WTC11 (cell line): ENCODE measurements at regions not wholly inside any gene's neighbourhood (a gene's known extent, or its start where the extent isn't known, plus 50 kb on each side); places are given as distances from the start of the nearest gene placed in this dataset.

Experiments
- ATAC-seq: fragments of 200-7000 bp; cut with Tn5 transposase; 2 replicates; pipeline ENCODE4 v1.10.0; 2021; ENCODE audit warnings: mild to moderate bottlenecking, moderate library complexity
- CTCF ChIA-PET: fragments of 300-600 bp; sonication (Branson Sonifier 250); formaldehyde crosslinking; loops from one replicate; lab custom pipeline; 2021; ENCODE audit warnings: antibody characterized with exemption; lab: Charles Lee
- POLR2A ChIA-PET: fragments of 350-600 bp; sonication (Branson Sonifier 250); formaldehyde crosslinking; loops from one replicate; lab custom pipeline; 2021; ENCODE audit warnings: antibody characterized with exemption; lab: Charles Lee
- DNase-seq: peaks from one replicate; pipeline ENCODE4 v3.0.0; 2021; ENCODE audit warnings: low spot score
- H3K27ac Mint-ChIP-seq: 2 replicates; pipeline ENCODE4 v1.8.0; 2021; ENCODE audit warnings: mixed read lengths
- H3K27me3 Mint-ChIP-seq: 2 replicates; pipeline ENCODE4 v1.8.0; 2021; ENCODE audit warnings: low read depth, mild to moderate bottlenecking, moderate library complexity, mixed read lengths
- H3K36me3 Mint-ChIP-seq: 2 replicates; pipeline ENCODE4 v1.8.0; 2021; ENCODE audit warnings: mixed read lengths
- H3K4me1 Mint-ChIP-seq: 2 replicates; pipeline ENCODE4 v1.8.0; 2022; ENCODE audit warnings: mixed read lengths
- H3K4me3 Mint-ChIP-seq: 2 replicates; pipeline ENCODE4 v1.8.0; 2021; ENCODE audit warnings: mild to moderate bottlenecking, moderate library complexity, mixed read lengths
- H3K9me3 Mint-ChIP-seq: 2 replicates; pipeline ENCODE4 v1.8.0; 2021; ENCODE audit warnings: mixed read lengths
- ATF1 ChIP-seq: sonication (generic); formaldehyde crosslinking; IDR thresholded peaks from 2 replicates; pipeline ENCODE4 v1.8.1; 2023; ENCODE audit warnings: mild to moderate bottlenecking, moderate library complexity, missing genetic modification reagents
- ELF4 ChIP-seq: sonication (generic); formaldehyde crosslinking; IDR thresholded peaks from 2 replicates; pipeline ENCODE4 v1.8.1; 2022; ENCODE audit warnings: low read depth, mild to moderate bottlenecking, moderate library complexity, missing genetic modification reagents
- EMX1 ChIP-seq: fragments of 250-450 bp; sonication (Bioruptor Pico); IDR thresholded peaks from 2 replicates; pipeline ENCODE4 v1.8.0; 2021; ENCODE audit warnings: mild to moderate bottlenecking
- FOXJ3 ChIP-seq: sonication (generic); formaldehyde crosslinking; IDR thresholded peaks from 2 replicates; pipeline ENCODE4 v1.9.0; 2021; ENCODE audit warnings: missing genetic modification reagents, mild to moderate bottlenecking, borderline replicate concordance
- GTF2I ChIP-seq: fragments of 250-450 bp; sonication (Bioruptor Pico); conservative IDR thresholded peaks from 2 replicates; pipeline ENCODE4 v1.4.0; 2021; ENCODE audit warnings: mild to moderate bottlenecking
- HMGA2 ChIP-seq: fragments of 250-450 bp; sonication (Bioruptor Pico); IDR thresholded peaks from 2 replicates; pipeline ENCODE4 v1.4.0; 2021; ENCODE audit warnings: mild to moderate bottlenecking, moderate library complexity
- KAT7 ChIP-seq: sonication (generic); formaldehyde crosslinking; IDR thresholded peaks from 2 replicates; pipeline ENCODE4 v1.8.1; 2023; ENCODE audit warnings: missing genetic modification reagents, mild to moderate bottlenecking, borderline replicate concordance
- MXD4 ChIP-seq: fragments of 250-450 bp; sonication (Bioruptor Pico); IDR thresholded peaks from 2 replicates; pipeline ENCODE4 v1.8.0; 2021; ENCODE audit warnings: mild to moderate bottlenecking, moderate library complexity, borderline replicate concordance
- NFYB ChIP-seq: sonication (generic); formaldehyde crosslinking; conservative IDR thresholded peaks from 2 replicates; pipeline ENCODE4 v1.8.0; 2022; ENCODE audit warnings: low read depth, missing genetic modification reagents
- PRRX2 ChIP-seq: fragments of 250-450 bp; sonication (Bioruptor Pico); IDR thresholded peaks from 2 replicates; pipeline ENCODE4 v1.8.0; 2021; ENCODE audit warnings: mild to moderate bottlenecking
- RORB ChIP-seq: fragments of 250-450 bp; sonication (Bioruptor Pico); IDR thresholded peaks from 2 replicates; pipeline ENCODE4 v1.9.0; 2021; ENCODE audit warnings: mild to moderate bottlenecking
- SMAD3 ChIP-seq: sonication (generic); formaldehyde crosslinking; IDR thresholded peaks from 2 replicates; pipeline ENCODE4 v1.8.0; 2022; ENCODE audit warnings: missing genetic modification reagents, mild to moderate bottlenecking, borderline replicate concordance
- SOX15 ChIP-seq: fragments of 250-450 bp; sonication (Bioruptor Pico); IDR thresholded peaks from 2 replicates; pipeline ENCODE4 v1.9.0; 2021; ENCODE audit warnings: mild to moderate bottlenecking
- SP1 ChIP-seq: sonication (generic); formaldehyde crosslinking; conservative IDR thresholded peaks from 2 replicates; pipeline ENCODE4 v1.8.1; 2022; ENCODE audit warnings: missing genetic modification reagents
- TCF7 ChIP-seq: sonication (generic); formaldehyde crosslinking; IDR thresholded peaks from 2 replicates; pipeline ENCODE4 v1.8.0; 2022; ENCODE audit warnings: mild to moderate bottlenecking, low read depth, missing genetic modification reagents, moderate library complexity
- TEAD1 ChIP-seq: sonication (generic); formaldehyde crosslinking; IDR thresholded peaks from 2 replicates; pipeline ENCODE4 v1.8.0; 2022; ENCODE audit warnings: mild to moderate bottlenecking, missing genetic modification reagents
- TEAD4 ChIP-seq: sonication (generic); formaldehyde crosslinking; IDR thresholded peaks from 2 replicates; pipeline ENCODE4 v1.8.0; 2022; ENCODE audit warnings: mild to moderate bottlenecking, missing genetic modification reagents
- ZNF138 ChIP-seq: sonication (generic); formaldehyde crosslinking; conservative IDR thresholded peaks from 2 replicates; pipeline ENCODE4 v1.8.1; 2022; ENCODE audit warnings: mild to moderate bottlenecking, moderate library complexity, missing genetic modification reagents
- ZNF219 ChIP-seq: sonication (generic); formaldehyde crosslinking; IDR thresholded peaks from 2 replicates; pipeline ENCODE4 v1.8.0; 2023; ENCODE audit warnings: missing genetic modification reagents, mild to moderate bottlenecking, borderline replicate concordance
- ZNF317 ChIP-seq: sonication (generic); formaldehyde crosslinking; IDR thresholded peaks from 2 replicates; pipeline ENCODE4 v1.8.1; 2023; ENCODE audit warnings: low read depth, mild to moderate bottlenecking, moderate library complexity, missing genetic modification reagents, borderline replicate concordance
- ZNF671 ChIP-seq: fragments of 250-450 bp; sonication (Bioruptor Pico); IDR thresholded peaks from 2 replicates; pipeline ENCODE4 v1.8.0; 2021; ENCODE audit warnings: mild to moderate bottlenecking
- TF ChIP-seq, protein P1 (sequence below): fragments of 250-450 bp; sonication (Bioruptor Pico); IDR thresholded peaks from 2 replicates; pipeline ENCODE4 v2.1.2; 2022; ENCODE audit warnings: mild to moderate bottlenecking, moderate library complexity
- TF ChIP-seq, protein P2 (sequence below): fragments of 250-450 bp; sonication (Bioruptor Pico); IDR thresholded peaks from 2 replicates; pipeline ENCODE4 v1.9.0; 2021; ENCODE audit warnings: moderate library complexity, mild to moderate bottlenecking, inconsistent platforms, borderline replicate concordance
- TF ChIP-seq, protein P3 (sequence below): fragments of 200-600 bp; IDR thresholded peaks from 2 replicates; pipeline ENCODE4 v1.8.0; 2022; ENCODE audit warnings: antibody characterized with exemption
- TF ChIP-seq, protein P4 (sequence below): sonication (generic); formaldehyde crosslinking; IDR thresholded peaks from 2 replicates; pipeline ENCODE4 v1.8.0; 2022; ENCODE audit warnings: mild to moderate bottlenecking, missing genetic modification reagents
- TF ChIP-seq, protein P5 (sequence below): sonication (generic); formaldehyde crosslinking; IDR thresholded peaks from 2 replicates; pipeline ENCODE4 v1.8.1; 2023; ENCODE audit warnings: mild to moderate bottlenecking, moderate library complexity, missing genetic modification reagents
- TF ChIP-seq, protein P6 (sequence below): sonication (generic); formaldehyde crosslinking; IDR thresholded peaks from 2 replicates; pipeline ENCODE4 v1.8.1; 2022; ENCODE audit warnings: low read depth, missing genetic modification reagents, borderline replicate concordance
- TF ChIP-seq, protein P7 (sequence below): sonication (generic); formaldehyde crosslinking; IDR thresholded peaks from 2 replicates; pipeline ENCODE4 v1.8.1; 2023; ENCODE audit warnings: mild to moderate bottlenecking, missing genetic modification reagents, moderate library complexity

DNA sequence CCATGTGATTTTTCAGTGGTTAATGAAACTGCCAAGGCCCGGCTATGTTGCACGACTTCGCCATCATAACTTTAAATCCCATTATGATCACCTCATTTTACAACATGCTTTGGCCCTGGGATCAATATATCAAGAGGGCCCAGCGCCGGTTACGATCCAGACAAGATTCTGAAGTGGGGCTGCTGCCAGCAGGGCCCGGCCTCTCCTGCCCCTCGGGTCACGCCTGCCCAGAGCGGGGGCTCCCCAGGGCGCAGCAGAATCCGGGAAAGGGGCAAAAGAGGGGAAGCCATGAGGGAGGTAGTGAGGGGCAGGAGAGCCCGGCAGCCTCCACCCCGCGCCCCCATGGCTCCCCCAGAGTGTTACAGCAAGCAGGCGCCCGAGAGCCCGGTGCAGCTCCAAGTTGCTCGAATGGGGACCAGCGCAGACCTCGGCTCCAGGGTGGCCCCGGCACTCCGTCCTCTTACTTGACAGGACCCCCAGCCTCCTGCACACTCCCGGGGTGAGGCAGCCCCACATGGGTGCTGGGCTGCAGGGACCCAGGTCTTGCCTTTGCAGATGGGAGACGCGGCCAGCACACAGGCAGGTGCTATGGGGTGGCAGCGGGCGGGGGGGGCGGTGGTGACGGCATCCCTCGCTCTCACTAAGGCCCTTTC lies 129.8 kb upstream of the NKX1-1 start (continued):
- TF ChIP-seq TEAD1 (CRISPR knock-in tag) = no peak
- TF ChIP-seq EMX1 (CRISPR knock-in tag) = no peak
- no peak for TF ChIP-seq KAT7
- TF ChIP-seq RORB = no peak
- no peak for TF ChIP-seq MXD4
- TF ChIP-seq TCF7 (CRISPR knock-in tag) = no peak
- TF ChIP-seq HMGA2 (CRISPR knock-in tag) = no peak
- TF ChIP-seq, protein P1, sequence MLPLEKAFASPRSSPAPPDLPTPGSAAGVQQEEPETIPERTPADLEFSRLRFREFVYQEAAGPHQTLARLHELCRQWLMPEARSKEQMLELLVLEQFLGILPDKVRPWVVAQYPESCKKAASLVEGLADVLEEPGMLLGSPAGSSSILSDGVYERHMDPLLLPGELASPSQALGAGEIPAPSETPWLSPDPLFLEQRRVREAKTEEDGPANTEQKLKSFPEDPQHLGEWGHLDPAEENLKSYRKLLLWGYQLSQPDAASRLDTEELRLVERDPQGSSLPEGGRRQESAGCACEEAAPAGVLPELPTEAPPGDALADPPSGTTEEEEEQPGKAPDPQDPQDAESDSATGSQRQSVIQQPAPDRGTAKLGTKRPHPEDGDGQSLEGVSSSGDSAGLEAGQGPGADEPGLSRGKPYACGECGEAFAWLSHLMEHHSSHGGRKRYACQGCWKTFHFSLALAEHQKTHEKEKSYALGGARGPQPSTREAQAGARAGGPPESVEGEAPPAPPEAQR = no peak
- TF ChIP-seq SMAD3 = no peak
- TF ChIP-seq, protein P2, sequence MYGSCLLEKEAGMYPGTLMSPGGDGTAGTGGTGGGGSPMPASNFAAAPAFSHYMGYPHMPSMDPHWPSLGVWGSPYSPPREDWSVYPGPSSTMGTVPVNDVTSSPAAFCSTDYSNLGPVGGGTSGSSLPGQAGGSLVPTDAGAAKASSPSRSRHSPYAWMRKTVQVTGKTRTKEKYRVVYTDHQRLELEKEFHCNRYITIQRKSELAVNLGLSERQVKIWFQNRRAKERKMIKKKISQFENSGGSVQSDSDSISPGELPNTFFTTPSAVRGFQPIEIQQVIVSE (CRISPR knock-in tag) = no peak
- no peak for TF ChIP-seq PRRX2
- TF ChIP-seq, protein P3, sequence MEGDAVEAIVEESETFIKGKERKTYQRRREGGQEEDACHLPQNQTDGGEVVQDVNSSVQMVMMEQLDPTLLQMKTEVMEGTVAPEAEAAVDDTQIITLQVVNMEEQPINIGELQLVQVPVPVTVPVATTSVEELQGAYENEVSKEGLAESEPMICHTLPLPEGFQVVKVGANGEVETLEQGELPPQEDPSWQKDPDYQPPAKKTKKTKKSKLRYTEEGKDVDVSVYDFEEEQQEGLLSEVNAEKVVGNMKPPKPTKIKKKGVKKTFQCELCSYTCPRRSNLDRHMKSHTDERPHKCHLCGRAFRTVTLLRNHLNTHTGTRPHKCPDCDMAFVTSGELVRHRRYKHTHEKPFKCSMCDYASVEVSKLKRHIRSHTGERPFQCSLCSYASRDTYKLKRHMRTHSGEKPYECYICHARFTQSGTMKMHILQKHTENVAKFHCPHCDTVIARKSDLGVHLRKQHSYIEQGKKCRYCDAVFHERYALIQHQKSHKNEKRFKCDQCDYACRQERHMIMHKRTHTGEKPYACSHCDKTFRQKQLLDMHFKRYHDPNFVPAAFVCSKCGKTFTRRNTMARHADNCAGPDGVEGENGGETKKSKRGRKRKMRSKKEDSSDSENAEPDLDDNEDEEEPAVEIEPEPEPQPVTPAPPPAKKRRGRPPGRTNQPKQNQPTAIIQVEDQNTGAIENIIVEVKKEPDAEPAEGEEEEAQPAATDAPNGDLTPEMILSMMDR = no peak

DNA sequence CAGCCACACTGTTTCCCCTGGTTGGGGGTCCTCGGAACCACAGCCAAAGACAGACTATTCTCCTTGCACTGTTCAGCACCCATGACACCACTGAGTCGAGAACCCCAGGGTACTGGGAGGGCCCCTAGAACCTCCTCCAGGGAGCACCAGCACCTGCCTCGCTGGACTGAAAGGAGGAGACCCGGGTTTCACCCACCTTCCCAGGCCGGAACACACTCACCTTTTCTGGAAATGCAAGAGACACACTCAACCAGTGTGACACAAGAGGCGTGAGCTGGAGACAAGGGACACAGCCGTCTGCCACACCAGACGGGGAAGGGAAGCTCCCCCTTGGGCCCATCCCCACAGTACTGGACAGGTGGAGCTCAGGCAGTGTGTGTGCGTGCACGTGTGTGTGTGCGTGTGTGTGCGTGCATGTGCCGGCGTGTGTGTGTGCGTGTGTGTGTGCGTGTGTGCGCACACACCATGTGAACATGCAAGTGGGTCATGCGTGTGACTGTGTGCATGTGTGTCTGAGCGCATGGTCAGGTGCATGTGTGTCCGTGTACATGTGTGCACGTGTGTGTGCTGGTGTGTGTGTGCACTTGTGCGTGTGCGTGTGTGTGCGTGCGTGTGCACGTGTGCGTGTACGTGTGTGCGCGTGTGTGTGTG lies 128.8 kb upstream of the NKX1-1 start:
- CTCF ChIA-PET = interaction anchor here (1.0 to 2.0 kb wide), 2 partner anchors 22 to 179 kb away, joined by 3 to 6 read pairs; no protein-coding TSS in a partner anchor
- POLR2A ChIA-PET = no interaction called here
- Mint-ChIP-seq H3K36me3 (no peaks in the 10 kb centered on the region), H3K4me1 (no peaks in the 10 kb centered on the region), H3K9me3 (no peaks in the 10 kb centered on the region), H3K27ac (no peak overlapping the region), H3K27me3 (no peaks in the 10 kb centered on the region), H3K4me3 (no peak overlapping the region)
- TF ChIP-seq TEAD4 (CRISPR knock-in tag) (no peak), ZNF671 (CRISPR knock-in tag) (no peak), SOX15 (CRISPR knock-in tag) (no peak), NFYB (CRISPR knock-in tag) (no peak), ZNF219 (CRISPR knock-in tag) (no peak), ELF4 (CRISPR knock-in tag) (no peak), ZNF317 (CRISPR knock-in tag) (no peak), SP1 (CRISPR knock-in tag) (no peak), ATF1 (CRISPR knock-in tag) (no peak), GTF2I (CRISPR knock-in tag) (no peak), ZNF138 (no peak), FOXJ3 (CRISPR knock-in tag) (no peak), EMX1 (CRISPR knock-in tag) (no peak)
- TF ChIP-seq, protein P4, sequence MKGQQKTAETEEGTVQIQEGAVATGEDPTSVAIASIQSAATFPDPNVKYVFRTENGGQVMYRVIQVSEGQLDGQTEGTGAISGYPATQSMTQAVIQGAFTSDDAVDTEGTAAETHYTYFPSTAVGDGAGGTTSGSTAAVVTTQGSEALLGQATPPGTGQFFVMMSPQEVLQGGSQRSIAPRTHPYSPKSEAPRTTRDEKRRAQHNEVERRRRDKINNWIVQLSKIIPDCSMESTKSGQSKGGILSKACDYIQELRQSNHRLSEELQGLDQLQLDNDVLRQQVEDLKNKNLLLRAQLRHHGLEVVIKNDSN (CRISPR knock-in tag) = no peak
- TF ChIP-seq, protein P5, sequence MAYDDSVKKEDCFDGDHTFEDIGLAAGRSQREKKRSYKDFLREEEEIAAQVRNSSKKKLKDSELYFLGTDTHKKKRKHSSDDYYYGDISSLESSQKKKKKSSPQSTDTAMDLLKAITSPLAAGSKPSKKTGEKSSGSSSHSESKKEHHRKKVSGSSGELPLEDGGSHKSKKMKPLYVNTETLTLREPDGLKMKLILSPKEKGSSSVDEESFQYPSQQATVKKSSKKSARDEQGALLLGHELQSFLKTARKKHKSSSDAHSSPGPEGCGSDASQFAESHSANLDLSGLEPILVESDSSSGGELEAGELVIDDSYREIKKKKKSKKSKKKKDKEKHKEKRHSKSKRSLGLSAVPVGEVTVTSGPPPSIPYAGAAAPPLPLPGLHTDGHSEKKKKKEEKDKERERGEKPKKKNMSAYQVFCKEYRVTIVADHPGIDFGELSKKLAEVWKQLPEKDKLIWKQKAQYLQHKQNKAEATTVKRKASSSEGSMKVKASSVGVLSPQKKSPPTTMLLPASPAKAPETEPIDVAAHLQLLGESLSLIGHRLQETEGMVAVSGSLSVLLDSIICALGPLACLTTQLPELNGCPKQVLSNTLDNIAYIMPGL (CRISPR knock-in tag) = no peak
- TF ChIP-seq, protein P6, sequence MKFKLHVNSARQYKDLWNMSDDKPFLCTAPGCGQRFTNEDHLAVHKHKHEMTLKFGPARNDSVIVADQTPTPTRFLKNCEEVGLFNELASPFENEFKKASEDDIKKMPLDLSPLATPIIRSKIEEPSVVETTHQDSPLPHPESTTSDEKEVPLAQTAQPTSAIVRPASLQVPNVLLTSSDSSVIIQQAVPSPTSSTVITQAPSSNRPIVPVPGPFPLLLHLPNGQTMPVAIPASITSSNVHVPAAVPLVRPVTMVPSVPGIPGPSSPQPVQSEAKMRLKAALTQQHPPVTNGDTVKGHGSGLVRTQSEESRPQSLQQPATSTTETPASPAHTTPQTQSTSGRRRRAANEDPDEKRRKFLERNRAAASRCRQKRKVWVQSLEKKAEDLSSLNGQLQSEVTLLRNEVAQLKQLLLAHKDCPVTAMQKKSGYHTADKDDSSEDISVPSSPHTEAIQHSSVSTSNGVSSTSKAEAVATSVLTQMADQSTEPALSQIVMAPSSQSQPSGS (CRISPR knock-in tag) = no peak
- TF ChIP-seq, protein P7, sequence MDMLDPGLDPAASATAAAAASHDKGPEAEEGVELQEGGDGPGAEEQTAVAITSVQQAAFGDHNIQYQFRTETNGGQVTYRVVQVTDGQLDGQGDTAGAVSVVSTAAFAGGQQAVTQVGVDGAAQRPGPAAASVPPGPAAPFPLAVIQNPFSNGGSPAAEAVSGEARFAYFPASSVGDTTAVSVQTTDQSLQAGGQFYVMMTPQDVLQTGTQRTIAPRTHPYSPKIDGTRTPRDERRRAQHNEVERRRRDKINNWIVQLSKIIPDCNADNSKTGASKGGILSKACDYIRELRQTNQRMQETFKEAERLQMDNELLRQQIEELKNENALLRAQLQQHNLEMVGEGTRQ (CRISPR knock-in tag) = no peak
- no peak for DNase-seq
- ATAC-seq = no peak
